GM19324 (cell line): ENCODE measurements at regions not wholly inside any gene's neighbourhood (a gene's known extent, or its start where the extent isn't known, plus 50 kb on each side); places are given as distances from the start of the nearest gene placed in this dataset.

Experiments
- ATAC-seq: cut with Tn5 transposase; IDR thresholded peaks from one replicate; pipeline ENCODE4 v1.9.1; 2021; ENCODE audit warnings: mild to moderate bottlenecking, moderate library complexity; ENCODE audit not compliant: unreplicated experiment, low FRiP score

DNA sequence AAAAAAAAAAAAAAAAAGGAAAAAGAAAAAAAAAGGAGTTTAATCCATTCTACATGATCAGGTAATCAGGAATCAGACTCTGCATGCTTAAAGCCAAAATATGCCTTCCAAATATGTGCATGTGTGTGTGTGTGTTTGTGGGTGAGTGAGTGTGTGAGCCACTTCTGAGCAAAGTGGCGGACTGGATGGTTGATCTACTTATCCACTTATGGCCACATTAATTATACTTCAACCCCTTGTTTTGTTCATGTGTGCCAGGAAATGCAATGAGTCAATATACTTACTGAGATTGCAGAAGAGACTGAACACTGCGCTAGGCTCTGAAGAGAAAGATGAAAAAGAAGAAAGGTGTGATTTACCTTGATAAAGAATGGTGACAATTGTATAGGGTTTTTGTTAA, 586.5 kb upstream of the NXPH2 start:
- no peak for ATAC-seq

DNA sequence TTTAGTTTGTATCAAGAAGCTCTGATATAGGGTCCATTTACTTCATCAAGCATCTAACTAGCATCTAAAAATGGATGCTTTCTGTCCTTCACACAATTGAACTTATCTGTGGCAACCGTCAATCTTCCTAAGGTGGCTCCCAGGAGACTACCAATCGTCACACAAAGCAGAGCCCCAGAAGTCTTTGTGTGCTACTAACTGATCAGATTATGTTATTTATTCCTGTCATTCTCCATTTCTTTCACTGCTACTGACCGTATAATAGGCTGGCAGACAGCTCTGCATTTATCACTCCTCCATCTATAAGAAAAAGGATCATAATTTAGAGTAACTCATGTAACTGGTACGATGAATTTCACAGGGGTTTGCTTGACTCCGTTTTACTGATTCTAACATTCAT, 585.0 kb upstream of the NXPH2 start:
- no peak for ATAC-seq

DNA sequence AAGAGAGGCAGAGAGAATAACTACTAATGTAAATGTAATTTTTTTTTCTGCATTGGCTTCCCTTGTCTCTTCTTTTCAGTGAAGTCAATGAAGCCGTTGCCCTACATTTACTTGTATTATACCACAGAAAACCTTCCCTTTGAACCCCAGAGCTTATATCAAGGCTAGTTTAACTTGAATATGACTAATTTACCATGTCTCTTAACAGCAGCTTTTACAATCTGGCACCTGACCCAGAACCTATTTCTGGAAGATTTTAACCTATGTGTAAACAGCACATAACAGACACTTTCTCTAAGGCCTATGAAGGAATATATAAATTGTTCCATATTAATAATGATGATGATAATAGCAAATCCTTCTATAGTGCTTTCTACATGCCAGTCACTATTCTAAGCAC, 580.5 kb upstream of the NXPH2 start:
- ATAC-seq = no peak

DNA sequence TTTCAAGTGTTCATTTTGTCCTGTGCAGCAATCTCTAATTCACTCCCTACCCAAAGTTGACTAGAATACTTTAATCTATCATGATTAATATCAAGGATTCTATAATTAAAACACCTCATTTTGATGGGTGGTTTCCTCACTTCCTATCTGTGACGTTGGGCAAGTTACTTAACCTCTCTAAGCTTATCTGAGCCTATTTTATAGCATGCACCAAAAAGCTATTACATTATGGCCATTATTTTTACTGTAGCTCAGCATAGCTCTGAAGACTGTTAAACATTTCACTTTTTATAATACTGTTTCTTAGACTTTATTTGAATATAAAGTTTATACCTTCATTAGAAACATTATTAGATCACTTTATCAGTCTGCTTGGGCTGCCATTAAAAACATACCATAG, 579.6 kb upstream of the NXPH2 start:
- ATAC-seq = no peak

DNA sequence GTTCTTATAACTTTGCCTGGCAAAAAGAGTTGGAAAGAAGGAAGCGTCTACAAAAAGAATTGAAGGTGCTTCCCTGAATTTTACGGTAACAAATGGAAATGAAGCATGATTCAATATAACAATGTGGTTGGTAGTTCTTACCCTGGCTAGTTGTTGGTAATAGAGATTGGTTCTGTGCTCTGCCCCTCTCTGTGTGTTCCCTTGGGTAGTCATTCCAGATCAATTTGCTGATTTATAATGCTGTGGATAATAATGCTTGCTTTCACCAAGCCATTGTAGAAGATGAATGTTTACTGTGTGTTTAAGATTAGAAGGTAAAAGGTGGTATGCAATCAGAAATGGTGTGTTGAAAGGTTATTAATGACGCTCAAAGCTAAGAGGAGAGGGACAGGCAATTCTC, 577.8 kb upstream of the NXPH2 start:
- no peak for ATAC-seq

DNA sequence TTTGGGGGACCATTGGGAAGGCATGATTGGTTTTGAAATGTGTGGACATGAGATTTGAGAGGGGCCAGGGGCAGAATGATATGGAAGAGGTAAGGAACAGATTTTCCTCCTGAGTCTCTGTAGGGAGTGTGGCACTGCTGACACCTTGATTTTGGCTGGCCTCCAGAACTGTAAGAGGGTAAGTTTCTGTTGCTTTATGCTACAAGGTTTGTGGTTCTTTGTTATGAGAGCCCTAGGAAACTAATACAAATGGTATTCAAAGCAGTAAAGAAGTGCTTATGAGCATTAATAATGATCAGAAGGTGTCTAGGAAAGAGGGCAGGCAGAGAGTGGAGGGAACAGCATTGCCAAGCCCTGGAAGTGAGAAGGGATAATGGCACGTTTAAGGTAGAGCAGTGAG, 574.3 kb upstream of the NXPH2 start:
- ATAC-seq = no peak

DNA sequence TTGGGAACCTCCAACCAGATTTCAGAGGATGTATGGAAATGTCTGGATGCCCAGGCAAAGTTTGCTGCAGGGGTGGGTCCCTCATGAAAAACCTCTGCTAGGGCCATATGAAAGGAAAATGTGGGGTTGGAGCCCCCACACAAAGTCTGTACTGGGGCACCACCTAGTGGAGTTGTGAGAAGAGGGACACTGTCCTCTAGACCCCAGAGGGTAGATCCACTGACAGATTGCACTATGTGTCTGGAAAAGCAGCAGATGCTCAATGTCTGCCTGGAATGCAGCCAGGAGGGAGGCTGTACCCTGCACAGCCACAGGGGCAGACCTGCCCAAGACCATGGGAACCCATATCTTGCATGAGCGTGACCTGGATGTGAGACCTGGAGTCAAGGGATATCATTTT, 573.7 kb upstream of the NXPH2 start:
- no peak for ATAC-seq

DNA sequence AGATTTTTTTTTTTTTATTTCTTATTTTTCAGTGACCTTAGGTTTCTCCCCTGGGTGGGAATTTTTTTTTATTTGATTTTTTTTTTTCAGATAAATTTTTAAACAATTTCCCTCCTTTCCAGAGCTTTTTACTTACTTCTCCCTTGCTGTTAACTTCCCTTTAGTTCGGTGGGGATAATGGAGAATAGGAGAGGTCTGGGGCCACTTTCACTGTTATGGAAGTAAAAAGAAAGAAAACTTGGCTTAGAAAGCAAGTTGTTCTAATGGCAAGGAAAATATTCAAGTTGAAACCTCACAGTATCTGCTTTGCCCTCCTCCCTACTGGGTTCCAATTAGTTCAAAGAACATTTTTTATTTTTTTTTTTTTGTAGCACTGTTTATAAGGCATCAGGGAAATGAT, 537.1 kb upstream of the NXPH2 start:
- no peak for ATAC-seq

DNA sequence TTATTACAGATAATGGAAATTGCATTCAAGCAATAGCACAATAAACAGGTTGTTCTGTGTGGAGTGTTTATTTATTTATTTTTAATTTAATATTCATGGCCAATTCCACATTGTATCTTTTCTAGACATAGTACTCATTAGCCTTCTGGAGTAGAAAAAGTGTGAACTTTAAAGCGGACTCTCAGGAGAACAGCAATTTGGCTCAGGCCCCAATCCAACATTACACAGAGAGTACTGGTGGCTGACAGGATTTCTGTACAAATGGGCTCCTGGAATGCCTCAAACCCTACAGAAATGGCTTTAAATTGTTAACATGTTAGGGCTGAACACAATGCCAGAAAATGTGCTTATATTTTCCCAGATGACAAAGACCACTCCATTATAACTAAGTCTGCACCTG, 533.9 kb upstream of the NXPH2 start:
- ATAC-seq = no peak

DNA sequence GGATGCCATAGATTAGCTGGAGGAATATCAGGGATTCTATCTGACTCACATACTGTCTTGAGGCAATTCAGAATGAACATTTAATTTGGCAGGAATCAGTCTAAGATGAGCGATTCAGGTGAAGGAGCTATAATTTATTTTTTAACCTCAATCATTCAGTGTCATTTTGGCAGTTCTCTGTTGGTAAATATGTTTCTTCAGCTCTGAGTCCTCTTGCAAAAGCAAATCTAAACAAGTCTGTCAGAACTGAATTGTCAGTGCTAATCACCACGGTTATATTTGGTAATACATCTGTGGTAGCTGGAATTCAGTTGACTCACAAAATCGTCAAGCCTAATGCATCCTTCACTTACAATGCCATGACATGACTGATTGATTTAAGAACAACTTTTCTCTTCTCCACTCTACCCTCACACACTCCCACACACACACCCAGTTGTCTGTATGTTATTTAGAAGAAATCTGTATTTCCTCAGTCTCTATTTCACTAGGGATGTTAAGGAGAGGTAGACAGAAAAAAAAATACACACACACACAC, 516.6 kb upstream of the NXPH2 start:
- no peak for ATAC-seq

DNA sequence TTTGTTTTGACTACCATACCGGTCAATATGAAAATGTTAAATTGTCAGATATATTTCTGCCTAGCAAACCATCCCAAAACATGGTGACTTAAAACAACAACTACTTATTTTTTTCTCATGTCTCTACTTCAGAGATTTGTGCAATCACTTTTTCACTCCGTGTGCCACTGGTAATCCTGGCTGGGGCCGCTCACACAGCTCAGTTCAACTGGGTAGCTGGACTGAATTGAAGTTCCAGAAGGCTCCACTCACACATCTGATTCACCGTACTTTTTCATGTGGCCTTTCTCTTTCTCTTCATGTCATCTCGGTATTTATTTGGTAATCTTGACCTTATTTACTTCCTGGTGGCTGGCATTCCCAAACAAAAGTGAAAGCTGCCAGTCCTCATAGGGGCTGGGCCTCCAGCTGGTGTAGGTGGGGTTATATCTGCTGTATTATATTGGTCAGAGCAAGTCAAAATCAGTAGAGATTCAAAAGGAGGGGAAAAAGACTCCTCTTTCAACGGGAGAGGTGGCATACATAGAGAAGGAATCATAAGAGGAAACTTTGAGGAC, 513.9 kb upstream of the NXPH2 start:
- ATAC-seq = no peak

DNA sequence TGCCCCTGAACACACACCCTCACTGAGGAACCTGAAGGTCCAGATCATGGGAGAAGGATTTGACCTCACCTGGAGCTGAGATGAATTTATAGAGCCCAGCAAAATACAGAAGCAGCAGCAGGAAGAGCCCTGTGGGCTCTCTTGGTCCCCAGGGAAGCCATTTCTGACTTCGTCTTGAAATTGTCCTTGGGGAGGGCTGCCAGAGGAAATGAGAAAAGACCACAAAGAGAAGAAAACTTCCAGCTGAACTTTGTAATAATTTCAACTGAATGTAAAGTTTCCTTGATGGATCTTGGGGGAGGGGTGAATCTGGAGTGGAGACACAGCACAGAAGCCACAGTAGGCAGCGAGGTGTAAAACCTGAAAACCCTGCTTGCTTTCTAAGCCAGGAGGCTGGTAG, 500.9 kb upstream of the NXPH2 start:
- ATAC-seq = no peak

DNA sequence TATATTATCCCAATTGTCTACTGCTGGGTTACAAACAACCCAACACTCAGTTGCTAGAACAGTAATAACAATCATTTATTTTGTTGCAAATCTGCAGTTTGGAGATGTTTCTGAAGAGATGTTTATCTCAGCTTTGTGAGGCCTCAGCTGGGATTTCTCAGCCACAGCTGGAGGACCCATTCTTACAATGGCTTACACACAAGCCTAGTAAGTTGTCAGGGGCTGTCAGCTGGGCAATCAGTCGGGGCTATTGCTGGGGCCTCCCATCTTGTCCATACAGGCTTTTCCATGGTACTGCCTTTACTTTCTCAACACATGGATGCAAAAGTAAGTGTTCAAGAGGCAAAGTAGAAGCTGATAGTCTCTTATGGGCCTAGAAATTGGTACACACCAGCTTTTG, 491.7 kb upstream of the NXPH2 start:
- ATAC-seq = no peak

DNA sequence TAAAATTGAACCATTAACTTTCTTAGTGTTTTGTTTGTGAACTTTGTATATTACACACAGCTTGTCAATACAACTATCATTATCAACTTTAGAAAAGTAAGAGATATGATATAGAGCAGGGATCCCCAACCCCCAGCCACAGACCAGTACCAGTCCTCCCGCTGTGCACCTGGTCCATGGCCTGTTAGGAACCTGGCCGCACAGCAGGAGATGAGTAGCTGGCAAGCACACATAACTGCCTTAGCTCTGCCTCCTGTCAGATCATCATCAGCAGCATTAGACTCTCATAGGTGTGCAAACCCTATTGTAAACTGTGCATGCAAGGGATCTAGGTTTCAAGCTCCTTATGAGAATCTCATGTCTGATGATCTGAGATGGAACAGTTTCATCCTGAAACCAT, 491.0 kb upstream of the NXPH2 start:
- ATAC-seq = no peak

DNA sequence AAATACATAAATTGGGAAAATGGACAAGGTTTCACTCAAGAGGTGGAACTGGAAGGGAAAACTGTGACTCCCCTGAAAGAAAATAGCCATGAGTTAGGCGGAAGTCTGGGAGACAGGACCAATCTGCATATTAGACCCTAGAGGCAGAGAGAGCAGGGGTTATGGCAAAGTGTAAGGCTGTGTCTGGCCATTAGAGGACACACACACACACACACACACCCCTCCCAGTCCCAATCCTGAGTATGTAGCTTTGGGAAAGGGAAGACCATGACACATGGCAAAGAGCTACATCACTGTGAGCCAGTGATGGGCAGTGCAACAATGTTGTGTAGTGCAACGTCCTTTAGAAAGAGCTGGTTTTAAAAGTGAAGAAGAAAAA, 479.9 kb upstream of the NXPH2 start:
- ATAC-seq = no peak

DNA sequence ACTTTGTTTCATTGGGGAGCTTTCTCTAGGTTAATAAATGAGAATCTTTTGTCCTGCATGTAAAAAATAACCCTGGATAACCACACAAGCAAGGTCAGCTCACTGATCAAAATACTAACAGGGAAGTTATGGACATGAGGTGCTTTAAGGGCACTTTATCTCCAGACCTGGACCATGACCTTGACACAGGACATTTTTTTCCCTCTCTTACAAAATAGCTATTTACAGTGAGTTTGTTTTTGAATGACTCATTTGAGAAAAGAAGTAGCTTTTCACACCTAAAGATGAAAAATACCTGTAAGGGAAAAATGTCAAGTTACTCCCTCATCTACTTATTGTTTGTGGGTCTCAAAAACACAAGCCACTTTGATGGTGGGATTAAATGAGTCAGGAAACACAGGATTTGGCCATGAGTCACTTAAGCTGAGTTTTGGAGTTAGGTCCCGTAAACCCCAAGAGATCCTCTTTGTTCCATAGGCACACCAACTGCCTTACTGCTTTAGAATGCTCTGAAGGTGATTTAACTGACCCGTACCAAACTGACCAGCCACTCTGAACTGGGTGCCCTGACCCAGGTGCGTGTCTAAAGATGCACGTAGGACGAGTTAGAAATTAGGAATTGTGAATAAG, 479.3 kb upstream of the NXPH2 start:
- no peak for ATAC-seq

DNA sequence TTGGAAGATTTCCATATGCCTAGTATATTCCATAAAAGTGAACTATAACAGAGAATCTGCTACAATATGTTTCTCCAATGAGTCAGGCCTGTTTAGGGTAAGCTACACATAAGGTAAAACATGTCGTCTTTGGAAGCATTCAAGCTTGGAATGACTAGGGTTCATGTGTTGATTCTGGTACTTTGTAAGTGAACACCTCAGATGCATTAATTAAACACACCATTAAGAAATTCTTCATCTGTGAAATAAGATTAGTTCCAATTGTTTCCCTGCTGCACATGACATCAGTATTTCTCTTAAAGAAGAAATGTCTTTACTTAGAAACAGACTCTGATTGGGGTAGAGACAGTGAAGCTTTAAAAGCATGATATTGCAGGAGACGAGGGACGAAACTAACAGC, 461.1 kb upstream of the NXPH2 start:
- ATAC-seq = no peak

DNA sequence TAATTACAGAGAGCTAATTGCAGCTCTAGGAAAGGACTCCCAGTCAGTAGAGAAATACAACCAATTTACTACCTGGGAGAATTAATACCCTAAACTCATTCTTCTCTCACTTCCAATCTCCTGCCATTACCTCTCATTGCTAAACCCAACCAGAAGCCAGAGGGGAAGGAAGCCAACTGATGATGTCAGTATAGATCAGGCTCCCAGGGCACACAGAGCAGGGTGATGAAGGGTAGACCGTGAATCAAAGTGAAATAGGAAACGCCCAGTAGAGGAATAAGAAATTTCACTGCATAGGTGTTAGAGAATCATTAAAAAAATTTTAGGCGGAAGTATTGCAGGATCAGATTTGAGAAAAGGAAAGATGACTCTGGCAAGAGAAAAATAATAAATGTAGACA, 456.8 kb upstream of the NXPH2 start:
- ATAC-seq = no peak

DNA sequence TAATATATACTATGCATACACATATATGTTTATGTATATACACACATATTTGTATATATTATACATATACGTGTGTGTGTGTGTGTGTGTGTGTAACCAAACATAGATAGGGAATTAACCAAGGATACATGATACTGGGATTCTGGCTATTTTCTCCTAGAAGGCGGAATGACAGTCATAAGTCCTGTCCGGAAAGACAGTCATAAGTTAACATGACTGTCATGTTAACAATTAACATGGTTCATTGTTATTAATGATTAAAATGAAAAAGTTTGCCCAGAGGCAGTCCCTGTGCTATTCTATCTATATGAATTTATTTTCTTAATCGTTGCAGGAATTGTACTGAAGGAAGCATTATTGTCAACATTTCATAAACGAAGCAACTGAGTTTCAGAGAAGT, 450.7 kb upstream of the NXPH2 start:
- no peak for ATAC-seq

DNA sequence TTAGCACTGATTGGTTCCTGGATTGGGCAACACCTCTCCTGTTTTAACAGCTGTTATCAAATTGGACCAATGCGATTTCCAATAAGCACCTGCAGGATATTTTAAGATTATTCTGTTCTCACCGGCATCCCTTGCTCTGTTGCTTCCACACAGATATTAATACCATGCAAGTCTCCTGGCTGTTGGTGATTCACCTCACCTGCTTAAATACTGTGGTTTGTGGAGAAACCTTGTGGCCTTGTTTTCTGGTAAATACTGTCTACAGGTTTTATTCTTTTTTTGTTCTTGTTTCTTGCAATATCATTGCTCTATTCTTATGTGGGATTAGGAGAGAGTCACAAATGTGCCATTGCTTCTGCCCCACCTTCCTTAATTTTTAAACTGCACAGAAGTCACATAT, 448.1 kb upstream of the NXPH2 start:
- ATAC-seq = no peak

DNA sequence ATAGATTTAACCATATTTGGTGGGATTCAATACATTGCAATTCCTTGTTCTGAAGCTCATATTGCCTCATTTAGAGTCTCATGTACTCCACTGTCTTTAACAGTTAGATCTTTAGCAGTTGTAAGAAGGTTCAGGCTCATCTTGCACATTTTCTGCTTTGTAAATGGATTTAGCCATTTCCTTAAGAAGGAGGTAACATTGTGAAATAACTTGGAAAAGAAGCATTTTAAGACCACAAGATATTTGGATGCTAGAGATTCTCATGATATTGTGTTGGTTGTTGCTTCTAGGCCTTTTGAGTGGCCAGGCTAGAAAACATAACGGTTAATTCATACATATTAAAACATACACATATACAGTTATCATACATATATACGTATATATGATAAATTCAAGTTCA, 445.8 kb upstream of the NXPH2 start:
- ATAC-seq = no peak

DNA sequence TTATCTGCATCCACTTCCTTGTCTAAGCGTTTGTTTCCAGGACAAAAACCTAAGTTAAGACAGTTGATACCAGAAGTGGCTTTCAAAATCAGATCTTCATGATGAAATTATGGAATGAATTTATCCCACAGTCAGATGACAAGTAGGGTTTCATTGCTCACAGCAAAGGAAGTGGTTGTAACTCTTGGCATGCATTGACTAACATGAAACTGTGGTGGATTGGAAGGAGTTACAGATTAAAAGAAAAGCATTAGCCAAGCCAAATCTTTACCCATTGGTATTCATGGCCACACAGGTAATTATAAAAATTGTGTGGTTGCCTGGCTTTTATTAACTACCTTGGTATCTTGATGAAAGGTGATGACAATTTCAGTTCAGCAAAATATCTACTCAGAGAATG, 438.0 kb upstream of the NXPH2 start:
- no peak for ATAC-seq

DNA sequence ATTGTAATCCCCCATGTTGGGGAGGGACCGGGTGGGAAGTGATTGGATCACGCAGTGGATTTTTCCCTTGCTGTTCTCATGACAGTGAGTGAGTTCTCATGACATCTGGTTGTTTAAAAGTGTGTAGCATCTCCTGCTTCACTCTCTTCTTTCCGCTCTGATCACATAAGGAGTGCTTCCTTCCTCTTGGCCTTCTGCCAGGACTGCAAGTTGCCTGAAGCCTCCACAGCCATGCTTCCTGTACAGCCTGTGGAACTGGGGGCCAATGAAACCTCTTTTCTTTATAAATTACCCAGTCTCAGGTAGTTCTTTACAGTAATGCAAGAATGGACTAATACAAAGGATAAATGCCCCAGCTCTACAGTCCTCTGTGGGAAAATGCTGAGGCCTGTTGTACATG, 437.5 kb upstream of the NXPH2 start:
- ATAC-seq = no peak
